Transverse colon (tissue), 3 donors: ENCODE measurements at regions not wholly inside any gene's neighbourhood (a gene's known extent, or its start where the extent isn't known, plus 50 kb on each side); places are given as distances from the start of the nearest gene placed in this dataset.

ENCODE experiments used
- CTCF ChIP-seq, 5 experiments: fragments of 200-600 bp in 3 of 5; fragments of 450-650 bp in 2 of 5; sonication (generic) in 3 of 5; IDR thresholded peaks; 1 replicate in 2 of 5; 2 replicates in 3 of 5; pipeline ENCODE4 v1.5.1; 2016 to 2017; ENCODE audit warnings: antibody characterized with exemption in 5 of 5, inconsistent platforms in 3 of 5, mild to moderate bottlenecking in 2 of 5, moderate library complexity in 1 of 5
- POLR2A ChIP-seq: fragments of 450-650 bp; IDR thresholded peaks from one replicate; pipeline ENCODE4 v1.6.1; 2016; ENCODE audit warnings: antibody characterized with exemption, mild to moderate bottlenecking, moderate library complexity

- TF ChIP-seq CTCF (IDR thresholded peaks at IDR 0.05) (no peak), POLR2A (no peak)
These were observed 57.6 kb upstream of the NANOS1 start for GRCh38 chr10:118971876-118972275.
